ENCODE measurements at regions not wholly inside any gene's neighbourhood (a gene's known extent, or its start where the extent isn't known, plus 50 kb on each side); places are given as distances from the start of the nearest gene placed in this dataset.

GRCh38 chr2:57614988-57615387, 431.6 kb upstream of the VRK2 start:
- TF ChIP-seq CTCF (IDR thresholded peaks at IDR 0.05) (no peak), EP300 (IDR thresholded peaks at IDR 0.05) (no peak)

Measured in ovary (tissue), 3 donors.